SK-N-SH (cell line): ENCODE measurements at regions not wholly inside any gene's neighbourhood (a gene's known extent, or its start where the extent isn't known, plus 50 kb on each side); places are given as distances from the start of the nearest gene placed in this dataset.

Experiments used
- CTCF ChIA-PET: fragments of 300-600, 350-600 bp; formaldehyde crosslinking; extraction: SDS; loops from one replicate; lab custom pipeline; 2021; lab: Yijun Ruan, JAX
- POLR2A ChIA-PET: fragments of 350-600 bp; sonication (Branson Sonifier 250); formaldehyde crosslinking; extraction: SDS; loops from one replicate; lab custom pipeline; 2020; ENCODE audit warnings: antibody characterized with exemption, inconsistent platforms; lab: Yijun Ruan, JAX
- DNase-seq: peaks from one replicate; pipeline ENCODE4 v3.0.0; 2012
- H2AFZ ChIP-seq: fragments of 200-600 bp; sonication (generic); 2 replicates; pipeline ENCODE4 v1.8.1; 2016; ENCODE audit warnings: antibody characterized with exemption, mild to moderate bottlenecking, low read depth
- H3F3A ChIP-seq: fragments of 200-600 bp; sonication (generic); replicated peaks from 2 replicates; pipeline ENCODE3; 2016; ENCODE audit warnings: antibody characterized with exemption, mild to moderate bottlenecking; ENCODE audit not compliant: insufficient read depth
- H3K27ac ChIP-seq, 2 experiments: fragments of 200-500 bp in 1 of 2; fragments of 200-600 bp in 1 of 2; sonication (Bioruptor generic) in 1 of 2; sonication (generic), shearing (Covaris generic) in 1 of 2; 2 replicates each; pipeline versions ENCODE4 v1.5.1 to v1.6.1; 2014 to 2016; ENCODE audit warnings: low read depth in 2 of 2, inconsistent platforms in 1 of 2, low read length in 1 of 2, mild to moderate bottlenecking in 1 of 2, mixed read lengths in 1 of 2
- H3K27me3 ChIP-seq: fragments of 200-600 bp; sonication (generic), shearing (Covaris generic); 2 replicates; pipeline ENCODE4 v1.6.1; 2016; ENCODE audit warnings: mixed run types; ENCODE audit not compliant: insufficient read depth
- H3K36me3 ChIP-seq, 2 experiments: fragments of 200-500 bp in 1 of 2; fragments of 200-600 bp in 1 of 2; sonication (Bioruptor generic) in 1 of 2; sonication (generic) in 1 of 2; replicated peaks in 1 of 2; 2 replicates each; pipeline versions ENCODE3 to v1.5.1; 2014 to 2016; ENCODE audit warnings: low read length in 1 of 2, mild to moderate bottlenecking in 1 of 2; ENCODE audit not compliant: insufficient read depth in 2 of 2, control insufficient read depth in 1 of 2
- H3K4me1 ChIP-seq, 2 experiments: fragments of 200-500 bp in 1 of 2; fragments of 200-600 bp in 1 of 2; sonication (Bioruptor generic) in 1 of 2; sonication (generic), shearing (Covaris generic) in 1 of 2; 2 replicates each; pipeline versions ENCODE4 v1.5.1 to v1.6.1; 2014 to 2016; ENCODE audit warnings: low read depth in 1 of 2, low read length in 1 of 2, mixed run types in 1 of 2; ENCODE audit not compliant: insufficient read depth in 2 of 2, control insufficient read depth in 1 of 2
- H3K4me2 ChIP-seq: fragments of 200-600 bp; sonication (generic), shearing (Covaris generic); 2 replicates; pipeline ENCODE4 v1.6.1; 2017; ENCODE audit warnings: mixed run types
- H3K4me3 ChIP-seq, 2 experiments: fragments of 200-500 bp in 1 of 2; fragments of 200-600 bp in 1 of 2; sonication (Bioruptor generic) in 1 of 2; sonication (generic), shearing (Covaris generic) in 1 of 2; 2 replicates each; pipeline versions ENCODE4 v1.5.1 to v1.8.1; 2014 to 2016; ENCODE audit warnings: low read depth in 2 of 2, inconsistent platforms in 1 of 2, low read length in 1 of 2, mild to moderate bottlenecking in 1 of 2, mixed read lengths in 1 of 2, moderate library complexity in 1 of 2
- H3K79me2 ChIP-seq: fragments of 200-600 bp; sonication (generic); 2 replicates; pipeline ENCODE4 v1.8.1; 2017; ENCODE audit warnings: mild to moderate bottlenecking; ENCODE audit not compliant: insufficient read depth
- H3K9ac ChIP-seq: fragments of 200-600 bp; sonication (generic); 2 replicates; pipeline ENCODE4 v1.6.1; 2017; ENCODE audit warnings: mixed run types
- H3K9me2 ChIP-seq: fragments of 200-600 bp; sonication (generic); 2 replicates; pipeline ENCODE4 v1.6.1; 2017; ENCODE audit warnings: mixed run types
- H3K9me3 ChIP-seq: fragments of 200-600 bp; sonication (generic); 2 replicates; pipeline ENCODE4 v1.6.1; 2017; ENCODE audit warnings: mixed run types, mild to moderate bottlenecking, moderate library complexity
- H4K20me1 ChIP-seq: fragments of 200-600 bp; sonication (generic); 2 replicates; pipeline ENCODE4 v1.6.1; 2017; ENCODE audit warnings: mild to moderate bottlenecking, mixed run types; ENCODE audit not compliant: insufficient read depth
- CHD2 ChIP-seq: fragments of 150-350 bp; IDR thresholded peaks from 2 replicates; pipeline ENCODE4 v1.6.1; 2018; ENCODE audit warnings: low read length; ENCODE audit not compliant: partially characterized antibody
- CTCF ChIP-seq: fragments of 200-600 bp; sonication (generic); IDR thresholded peaks from 2 replicates; pipeline ENCODE4 v1.6.1; 2017; ENCODE audit warnings: antibody characterized with exemption, mild to moderate bottlenecking, moderate library complexity
- ELF1 ChIP-seq: IDR thresholded peaks from 2 replicates; pipeline ENCODE4 v1.4.0; 2012
- EP300 ChIP-seq, 2 experiments: IDR thresholded peaks; 2 replicates each; pipeline versions ENCODE4 v1.4.0 to v1.6.1; 2012; ENCODE audit warnings: borderline replicate concordance in 1 of 2, low read depth in 1 of 2, low read length in 1 of 2
- EZH2phosphoT487 ChIP-seq: fragments of 200-600 bp; sonication (generic); IDR thresholded peaks from 2 replicates; pipeline ENCODE4 v1.6.1; 2017; ENCODE audit warnings: low read depth, mixed run types, mild to moderate bottlenecking, antibody characterized with exemption, moderate library complexity, borderline replicate concordance
- FOSL2 ChIP-seq: IDR thresholded peaks from 2 replicates; pipeline ENCODE4 v1.4.0; 2012; ENCODE audit warnings: low read depth, mild to moderate bottlenecking, moderate library complexity, borderline replicate concordance
- FOXJ3 ChIP-seq: sonication (generic); formaldehyde crosslinking; IDR thresholded peaks from 2 replicates; pipeline ENCODE4 v1.5.1; 2020; ENCODE audit warnings: mild to moderate bottlenecking, missing genetic modification reagents
- FOXM1 ChIP-seq: IDR thresholded peaks from 2 replicates; pipeline ENCODE4 v1.4.0; 2012; ENCODE audit warnings: low read depth, mild to moderate bottlenecking
- JUND ChIP-seq: IDR thresholded peaks from 2 replicates; pipeline ENCODE4 v1.4.0; 2012
- PBX3 ChIP-seq: IDR thresholded peaks from 2 replicates; pipeline ENCODE4; 2012
- RAD21 ChIP-seq: IDR thresholded peaks from 2 replicates; pipeline ENCODE4 v1.6.1; 2012; ENCODE audit warnings: mild to moderate bottlenecking, low read length
- REST ChIP-seq: IDR thresholded peaks from 2 replicates; pipeline ENCODE4 v1.6.1; 2012; ENCODE audit warnings: mild to moderate bottlenecking, low read depth, low read length, moderate library complexity
- RXRA ChIP-seq: IDR thresholded peaks from 2 replicates; pipeline ENCODE4 v1.4.0; 2012; ENCODE audit warnings: low read depth, mild to moderate bottlenecking, borderline replicate concordance
- YY1 ChIP-seq: IDR thresholded peaks from 2 replicates; pipeline ENCODE4 v1.4.0; 2012; ENCODE audit warnings: low read depth, mild to moderate bottlenecking
- WGBS: methylation state at CpG from one replicate; pipeline ENCODE4 v1.1.6; 2017; ENCODE audit warnings: low lambda C conversion rate; 5-methylcytosine and 5-hydroxymethylcytosine counted together
- TF ChIP-seq, protein P1 (sequence below): fragments of 150-350 bp; IDR thresholded peaks from 2 replicates; pipeline ENCODE4 v1.6.1; 2016; ENCODE audit warnings: mild to moderate bottlenecking, low read depth, low read length
- TF ChIP-seq, protein P2 (sequence below): IDR thresholded peaks from 2 replicates; pipeline ENCODE4 v1.4.0; 2012; ENCODE audit warnings: low read depth, borderline replicate concordance

DNA sequence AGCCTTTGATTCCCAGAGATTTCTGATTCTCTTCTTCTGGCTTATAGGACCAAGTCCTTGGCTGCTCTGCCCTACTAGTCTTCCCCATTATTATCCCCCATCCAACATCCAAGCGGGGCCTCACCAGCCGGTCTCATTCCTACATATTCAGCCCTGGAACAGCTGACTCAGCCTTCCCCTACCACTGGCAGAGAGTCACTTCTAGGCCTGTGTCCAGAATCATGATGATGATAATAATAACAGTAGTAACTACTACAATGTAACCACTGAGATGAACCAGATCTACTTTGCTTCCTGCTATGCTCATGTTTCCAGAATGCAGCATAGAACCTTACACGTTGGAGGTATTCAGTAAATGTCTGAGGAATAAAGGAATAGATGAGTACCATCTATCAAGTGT lies 295.2 kb downstream of the SRBD1 start (continued):
- no peak for TF ChIP-seq REST
- TF ChIP-seq ELF1, result peak; percentile 48; the same call in 1 of the 2 replicates
- TF ChIP-seq EP300 (IDR thresholded peaks at IDR 0.05; ENCODE audit: borderline replicate concordance in 1 of 2, low read depth in 1 of 2, low read length in 1 of 2), result peak; percentile 12 to 88; a peak in 1 of 4 replicates
- TF ChIP-seq FOSL2, result peak; percentile 86
- peak; percentile 89 for TF ChIP-seq JUND
- TF ChIP-seq, protein P1, sequence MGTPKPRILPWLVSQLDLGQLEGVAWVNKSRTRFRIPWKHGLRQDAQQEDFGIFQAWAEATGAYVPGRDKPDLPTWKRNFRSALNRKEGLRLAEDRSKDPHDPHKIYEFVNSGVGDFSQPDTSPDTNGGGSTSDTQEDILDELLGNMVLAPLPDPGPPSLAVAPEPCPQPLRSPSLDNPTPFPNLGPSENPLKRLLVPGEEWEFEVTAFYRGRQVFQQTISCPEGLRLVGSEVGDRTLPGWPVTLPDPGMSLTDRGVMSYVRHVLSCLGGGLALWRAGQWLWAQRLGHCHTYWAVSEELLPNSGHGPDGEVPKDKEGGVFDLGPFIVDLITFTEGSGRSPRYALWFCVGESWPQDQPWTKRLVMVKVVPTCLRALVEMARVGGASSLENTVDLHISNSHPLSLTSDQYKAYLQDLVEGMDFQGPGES, result no peak
- no peak for TF ChIP-seq EZH2phosphoT487
- peak; percentile 88 for TF ChIP-seq PBX3

GRCh38 chr2:45312275-45312674 lies 298.8 kb downstream of the SRBD1 start:
- no peak overlapping the region for H3K4me2 ChIP-seq
- 81% methylated on average over 7 of the region's 7 CpGs for WGBS
- H3K27ac ChIP-seq, result no peak overlapping the region
- H3K36me3 ChIP-seq, result no peaks in the 10 kb centered on the region
- no peak for TF ChIP-seq RAD21
- TF ChIP-seq CTCF, result no peak
- TF ChIP-seq CHD2, result no peak
- no peak for TF ChIP-seq RXRA
- TF ChIP-seq, protein P2, sequence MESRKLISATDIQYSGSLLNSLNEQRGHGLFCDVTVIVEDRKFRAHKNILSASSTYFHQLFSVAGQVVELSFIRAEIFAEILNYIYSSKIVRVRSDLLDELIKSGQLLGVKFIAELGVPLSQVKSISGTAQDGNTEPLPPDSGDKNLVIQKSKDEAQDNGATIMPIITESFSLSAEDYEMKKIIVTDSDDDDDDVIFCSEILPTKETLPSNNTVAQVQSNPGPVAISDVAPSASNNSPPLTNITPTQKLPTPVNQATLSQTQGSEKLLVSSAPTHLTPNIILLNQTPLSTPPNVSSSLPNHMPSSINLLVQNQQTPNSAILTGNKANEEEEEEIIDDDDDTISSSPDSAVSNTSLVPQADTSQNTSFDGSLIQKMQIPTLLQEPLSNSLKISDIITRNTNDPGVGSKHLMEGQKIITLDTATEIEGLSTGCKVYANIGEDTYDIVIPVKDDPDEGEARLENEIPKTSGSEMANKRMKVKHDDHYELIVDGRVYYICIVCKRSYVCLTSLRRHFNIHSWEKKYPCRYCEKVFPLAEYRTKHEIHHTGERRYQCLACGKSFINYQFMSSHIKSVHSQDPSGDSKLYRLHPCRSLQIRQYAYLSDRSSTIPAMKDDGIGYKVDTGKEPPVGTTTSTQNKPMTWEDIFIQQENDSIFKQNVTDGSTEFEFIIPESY, result no peak
- TF ChIP-seq, protein P1, result no peak
- no peak for TF ChIP-seq YY1
- no peak for TF ChIP-seq FOXJ3 (CRISPR knock-in tag)
- no peak for TF ChIP-seq FOXM1
- no peak for TF ChIP-seq EP300 (IDR thresholded peaks at IDR 0.05; ENCODE audit: borderline replicate concordance in 1 of 2, low read depth in 1 of 2, low read length in 1 of 2)
- TF ChIP-seq ELF1, result no peak
- ChIA-PET CTCF (interaction anchor here (0.9 kb wide), 1 partner anchor 9 kb away, joined by 3 read pairs; no protein-coding TSS in a partner anchor), POLR2A (no interaction called here)
- H3K4me1 ChIP-seq, result peaks cover 0 to 11% of the 10 kb centered on the region in 2 experiments; a peak in 2 of 4 replicates
- no peaks in the 10 kb centered on the region for H4K20me1 ChIP-seq
- H3K9ac ChIP-seq, result no peak overlapping the region
- no peak overlapping the region for H2AFZ ChIP-seq
- no peaks in the 10 kb centered on the region for H3K79me2 ChIP-seq
- H3K9me3 ChIP-seq, result no peaks in the 10 kb centered on the region
- no peak overlapping the region for H3K4me3 ChIP-seq
- no peaks in the 10 kb centered on the region for H3K27me3 ChIP-seq
- peaks cover 13% of the 10 kb centered on the region for H3F3A ChIP-seq
- no peaks in the 10 kb centered on the region for H3K9me2 ChIP-seq
- DNase-seq, result no peak
